CD8-positive, alpha-beta memory T cell (primary cell): ENCODE measurements at regions not wholly inside any gene's neighbourhood (a gene's known extent, or its start where the extent isn't known, plus 50 kb on each side); places are given as distances from the start of the nearest gene placed in this dataset.

Source experiments
- CTCF ChIA-PET: fragments of 350-600 bp; sonication (Branson Sonifier 250); formaldehyde crosslinking; loops from one replicate; lab custom pipeline; 2021; ENCODE audit warnings: antibody characterized with exemption; lab: Charles Lee
- POLR2A ChIA-PET: fragments of 350-600 bp; sonication (Branson Sonifier 250); formaldehyde crosslinking; loops from one replicate; lab custom pipeline; 2021; ENCODE audit warnings: antibody characterized with exemption; lab: Charles Lee
- DNase-seq, 5 donors: peaks; one replicate each; pipeline versions ENCODE4 v3.0.0 to v3.0.0-alpha.2; 2020 to 2022; ENCODE audit warnings: mixed read lengths in 1 of 5
- H3K27ac ChIP-seq: one replicate; pipeline ENCODE4 v1.7.0; 2013; ENCODE audit warnings: low read depth, mild to moderate bottlenecking, low read length, moderate library complexity
- H3K27me3 ChIP-seq: 2 replicates; pipeline ENCODE4 v1.7.0; 2013; ENCODE audit warnings: low read length, mild to moderate bottlenecking; ENCODE audit not compliant: insufficient read depth, poor library complexity, severe bottlenecking
- H3K36me3 ChIP-seq: 2 replicates; pipeline ENCODE4 v1.7.0; 2013; ENCODE audit warnings: mild to moderate bottlenecking, low read length, moderate library complexity; ENCODE audit not compliant: insufficient read depth
- H3K4me1 ChIP-seq: 2 replicates; pipeline ENCODE4 v1.7.0; 2013; ENCODE audit warnings: mild to moderate bottlenecking, low read length, moderate library complexity; ENCODE audit not compliant: insufficient read depth
- H3K4me3 ChIP-seq: 2 replicates; pipeline ENCODE4 v1.7.0; 2013; ENCODE audit warnings: mild to moderate bottlenecking, low read length
- H3K9me3 ChIP-seq: 2 replicates; pipeline ENCODE4 v1.7.0; 2013; ENCODE audit warnings: mild to moderate bottlenecking, low read length
- H3K27ac Mint-ChIP-seq, 8 donors: one replicate each; pipeline ENCODE4 v1.8.0; 2020 to 2021; ENCODE audit warnings: mixed read lengths in 8 of 8, mild to moderate bottlenecking in 6 of 8, inconsistent platforms in 3 of 8, moderate library complexity in 3 of 8
- H3K27me3 Mint-ChIP-seq, 2 donors: one replicate each; pipeline ENCODE4 v1.8.0; 2020 to 2021; ENCODE audit warnings: mixed read lengths in 2 of 2, mild to moderate bottlenecking in 1 of 2, moderate library complexity in 1 of 2
- H3K36me3 Mint-ChIP-seq, 3 donors: one replicate each; pipeline ENCODE4 v1.8.0; 2020 to 2021; ENCODE audit warnings: mixed read lengths in 3 of 3, inconsistent platforms in 1 of 3, mild to moderate bottlenecking in 1 of 3
- H3K4me1 Mint-ChIP-seq, 3 donors: one replicate each; pipeline ENCODE4 v1.8.0; 2020 to 2021; ENCODE audit warnings: mixed read lengths in 3 of 3, inconsistent platforms in 1 of 3, mild to moderate bottlenecking in 1 of 3
- H3K4me3 Mint-ChIP-seq, 7 donors: one replicate each; pipeline ENCODE4 v1.8.0; 2020 to 2021; ENCODE audit warnings: mixed read lengths in 7 of 7, mild to moderate bottlenecking in 6 of 7, moderate library complexity in 4 of 7, inconsistent platforms in 2 of 7
- H3K9me3 Mint-ChIP-seq, 5 donors: one replicate each; pipeline ENCODE4 v1.8.0; 2020 to 2022; ENCODE audit warnings: mixed read lengths in 5 of 5, mild to moderate bottlenecking in 3 of 5, moderate library complexity in 2 of 5, inconsistent platforms in 1 of 5

DNA sequence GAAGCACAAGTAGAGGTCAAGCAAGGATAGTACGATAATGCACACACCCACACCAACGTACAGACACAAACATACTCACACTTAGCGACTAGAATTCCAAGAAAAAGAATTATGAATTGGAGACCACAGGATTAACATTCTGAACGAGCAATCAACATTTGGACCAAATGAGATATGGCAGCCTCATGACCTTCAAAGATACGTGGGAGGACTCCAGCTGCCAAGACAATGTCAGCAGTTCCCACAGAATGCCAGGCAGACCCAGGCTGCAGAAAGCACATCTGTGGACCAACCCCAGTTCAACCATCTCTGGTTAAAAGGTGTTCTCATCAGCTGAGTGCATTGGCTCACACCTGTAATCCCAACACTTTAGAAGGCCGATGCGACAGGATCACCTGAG, 187.6 kb upstream of the GRAMD2B start:
- Mint-ChIP-seq H3K36me3 (no peaks in the 10 kb centered on the region), H3K27me3 (no peaks in the 10 kb centered on the region), H3K27ac (no peak overlapping the region), H3K4me1 (no peaks in the 10 kb centered on the region), H3K9me3 (peaks cover 0 to 9% (median 3%) of the 10 kb centered on the region in 5 donors), H3K4me3 (no peak overlapping the region)
- Histone ChIP-seq H3K4me3 (no peak overlapping the region), H3K9me3 (no peaks in the 10 kb centered on the region), H3K27ac (no peak overlapping the region), H3K4me1 (no peaks in the 10 kb centered on the region), H3K27me3 (no peaks in the 10 kb centered on the region), H3K36me3 (no peaks in the 10 kb centered on the region)
- ChIA-PET POLR2A (no interaction called here), CTCF (no interaction called here)
- DNase-seq = no peak

DNA sequence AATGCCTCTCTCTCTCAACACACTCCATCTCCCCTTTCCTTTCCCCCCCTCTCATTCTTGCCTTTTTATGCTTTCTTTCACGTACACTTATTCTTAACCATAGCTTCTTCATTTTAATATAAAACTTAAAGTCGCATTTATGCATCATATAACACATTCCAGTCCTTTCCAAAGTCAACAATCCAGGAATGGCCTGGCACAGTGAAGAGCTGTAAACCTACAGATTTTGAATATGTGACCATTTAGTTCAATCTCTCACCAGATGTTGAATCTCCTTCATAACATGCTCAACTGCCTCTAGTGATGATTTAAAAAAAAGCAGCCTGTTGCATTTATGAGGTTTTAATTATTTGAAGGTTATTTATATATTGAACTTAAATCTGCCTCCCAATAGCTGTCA, 186.2 kb upstream of the GRAMD2B start:
- CTCF ChIA-PET = no interaction called here

DNA sequence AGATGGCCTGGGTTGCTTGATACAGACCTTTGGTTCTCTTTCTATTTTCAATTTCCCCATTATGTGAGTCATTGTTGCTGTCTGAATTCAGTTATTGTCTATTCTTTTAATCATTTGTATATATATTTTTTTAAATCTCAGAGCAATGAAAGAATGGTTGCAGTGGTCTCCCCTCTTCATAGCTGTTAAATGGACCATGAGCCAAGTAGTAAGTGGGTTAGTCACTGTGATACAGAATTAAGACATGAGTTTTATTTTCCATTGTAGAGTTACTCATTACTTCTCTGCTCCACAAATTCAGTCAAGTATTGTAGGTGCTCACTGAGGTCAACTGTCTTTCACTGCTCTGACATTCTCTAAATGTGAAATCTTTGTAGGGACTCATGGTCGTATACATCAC, 174.6 kb upstream of the GRAMD2B start:
- no peaks in the 10 kb centered on the region for H3K4me1 Mint-ChIP-seq
- no peak overlapping the region for H3K27ac ChIP-seq
- peaks cover 0 to 1% of the 10 kb centered on the region in 2 donors for H3K27me3 Mint-ChIP-seq
- H3K4me1 ChIP-seq = no peaks in the 10 kb centered on the region
- H3K27me3 ChIP-seq = no peaks in the 10 kb centered on the region
- no peak overlapping the region for H3K4me3 Mint-ChIP-seq
- no peak overlapping the region for H3K27ac Mint-ChIP-seq
- CTCF ChIA-PET = no interaction called here
- no peaks in the 10 kb centered on the region for H3K9me3 ChIP-seq
- no peaks in the 10 kb centered on the region for H3K36me3 Mint-ChIP-seq
- H3K36me3 ChIP-seq = no peaks in the 10 kb centered on the region
- H3K4me3 ChIP-seq = no peak overlapping the region
- no peak for DNase-seq
- H3K9me3 Mint-ChIP-seq = peaks cover under 1 to 12% (median 7%) of the 10 kb centered on the region in 5 donors
- POLR2A ChIA-PET = no interaction called here

More for the DNA sequence above, 186.2 kb upstream of the GRAMD2B start:
- no peak overlapping the region for H3K4me3 ChIP-seq
- H3K4me1 Mint-ChIP-seq = no peaks in the 10 kb centered on the region
- no peak for DNase-seq
- POLR2A ChIA-PET = no interaction called here
- H3K4me1 ChIP-seq = no peaks in the 10 kb centered on the region
- no peak overlapping the region for H3K4me3 Mint-ChIP-seq
- H3K27me3 Mint-ChIP-seq = no peaks in the 10 kb centered on the region
- no peaks in the 10 kb centered on the region for H3K27me3 ChIP-seq
- no peaks in the 10 kb centered on the region for H3K36me3 Mint-ChIP-seq
- H3K36me3 ChIP-seq = no peaks in the 10 kb centered on the region
- peaks cover 0 to 9% (median 3%) of the 10 kb centered on the region in 5 donors for H3K9me3 Mint-ChIP-seq
- H3K27ac ChIP-seq = no peak overlapping the region
- H3K27ac Mint-ChIP-seq = no peak overlapping the region
- H3K9me3 ChIP-seq = no peaks in the 10 kb centered on the region

DNA sequence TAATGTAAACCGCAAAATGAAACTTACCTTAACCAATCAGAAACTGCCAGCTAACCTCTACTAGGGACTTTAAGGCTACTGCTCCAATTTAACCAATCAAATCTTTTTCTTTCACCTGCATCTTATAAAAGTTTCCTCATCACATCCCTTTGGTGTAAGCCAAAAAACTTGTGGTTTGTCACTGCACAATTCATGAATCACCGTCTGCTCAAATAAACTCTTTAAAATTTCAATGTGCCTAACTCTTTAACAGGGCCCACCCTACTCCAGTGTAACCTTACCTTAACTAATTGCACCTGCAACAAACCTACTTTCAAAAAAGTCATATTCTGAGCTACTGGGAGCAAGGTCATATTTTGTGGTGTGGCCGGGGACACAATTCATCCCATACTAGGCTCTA, 172.2 kb upstream of the GRAMD2B start:
- peaks cover 0 to 16% (median 7%) of the 10 kb centered on the region in 5 donors for H3K9me3 Mint-ChIP-seq
- POLR2A ChIA-PET = no interaction called here
- CTCF ChIA-PET = no interaction called here
- Histone ChIP-seq H3K27ac (no peak overlapping the region), H3K36me3 (no peaks in the 10 kb centered on the region), H3K9me3 (no peaks in the 10 kb centered on the region), H3K4me1 (no peaks in the 10 kb centered on the region), H3K4me3 (no peak overlapping the region), H3K27me3 (no peaks in the 10 kb centered on the region)
- no peaks in the 10 kb centered on the region for H3K36me3 Mint-ChIP-seq
- no peak overlapping the region for H3K4me3 Mint-ChIP-seq
- H3K4me1 Mint-ChIP-seq = no peaks in the 10 kb centered on the region
- peaks cover 4 to 5% of the 10 kb centered on the region in 2 donors for H3K27me3 Mint-ChIP-seq
- DNase-seq = no peak
- no peak overlapping the region for H3K27ac Mint-ChIP-seq

GRCh38 chr5:126253406-126253805, 169.8 kb upstream of the GRAMD2B start:
- Mint-ChIP-seq H3K27me3 (peaks cover 5 to 6% of the 10 kb centered on the region in 2 donors), H3K36me3 (no peaks in the 10 kb centered on the region), H3K4me1 (no peaks in the 10 kb centered on the region), H3K9me3 (peaks cover 6 to 14% (median 11%) of the 10 kb centered on the region in 5 donors), H3K27ac (no peak overlapping the region), H3K4me3 (no peak overlapping the region)
- ChIA-PET CTCF (no interaction called here), POLR2A (no interaction called here)
- Histone ChIP-seq H3K27me3 (no peaks in the 10 kb centered on the region), H3K36me3 (no peaks in the 10 kb centered on the region), H3K4me3 (no peak overlapping the region), H3K9me3 (no peaks in the 10 kb centered on the region), H3K27ac (no peak overlapping the region), H3K4me1 (no peaks in the 10 kb centered on the region)
- no peak for DNase-seq

DNA sequence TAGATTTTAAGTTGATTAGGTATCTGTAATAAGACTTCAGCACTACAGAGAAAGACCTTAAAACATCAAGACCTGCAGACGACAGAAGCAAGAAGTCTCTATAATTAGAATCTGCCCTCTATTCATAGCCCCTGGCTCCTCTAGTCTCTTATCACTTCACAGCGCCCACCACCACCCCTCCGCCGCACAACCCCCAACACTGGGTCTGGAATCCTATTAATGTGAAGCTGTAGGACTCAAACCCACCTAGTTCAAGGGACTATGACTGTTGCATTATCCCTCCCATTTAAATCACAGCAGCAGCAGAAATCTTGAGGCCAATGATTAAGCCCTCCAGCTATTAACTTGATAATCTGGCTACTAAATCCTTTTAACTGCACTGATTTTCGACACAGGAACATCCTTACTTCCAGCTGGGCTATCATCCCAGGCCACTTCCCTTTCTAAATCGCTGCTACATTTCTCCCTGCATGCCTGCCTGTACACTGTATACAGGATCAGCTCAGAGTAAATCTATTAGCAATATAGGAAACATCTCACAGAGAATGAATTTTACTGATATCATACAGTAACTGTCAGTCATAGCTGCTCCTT, 159.5 kb upstream of the GRAMD2B start:
- H3K27ac Mint-ChIP-seq = no peak overlapping the region
- POLR2A ChIA-PET = no interaction called here
- H3K9me3 ChIP-seq = no peaks in the 10 kb centered on the region
- H3K9me3 Mint-ChIP-seq = peaks cover 0 to 8% (median 3%) of the 10 kb centered on the region in 5 donors
- H3K4me1 Mint-ChIP-seq = no peaks in the 10 kb centered on the region
- H3K27me3 ChIP-seq = no peaks in the 10 kb centered on the region
- H3K27me3 Mint-ChIP-seq = no peaks in the 10 kb centered on the region
- CTCF ChIA-PET = no interaction called here
- DNase-seq = no peak
- no peaks in the 10 kb centered on the region for H3K36me3 Mint-ChIP-seq
- no peaks in the 10 kb centered on the region for H3K36me3 ChIP-seq
- no peak overlapping the region for H3K27ac ChIP-seq
- H3K4me1 ChIP-seq = no peaks in the 10 kb centered on the region
- H3K4me3 ChIP-seq = no peak overlapping the region
- no peak overlapping the region for H3K4me3 Mint-ChIP-seq

DNA sequence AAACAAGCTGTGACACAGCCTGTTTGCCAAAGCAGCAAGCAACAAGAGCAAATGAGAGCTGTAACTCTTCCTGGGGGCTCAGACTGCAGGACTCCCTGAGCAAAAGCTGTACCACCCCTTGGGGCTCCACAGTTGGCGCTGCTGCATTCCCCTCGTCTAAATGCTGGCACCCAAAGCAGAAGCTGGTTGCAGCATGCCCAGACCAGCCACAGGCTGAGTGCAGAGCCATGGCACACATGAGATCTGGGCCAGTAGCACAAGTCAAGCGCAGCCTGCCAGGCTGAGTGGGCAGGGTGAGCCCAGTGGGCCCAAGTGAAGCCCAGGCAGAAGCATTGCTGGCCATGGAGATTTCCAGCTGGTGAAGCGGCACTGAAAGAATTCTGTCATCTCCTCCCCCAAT, 157.3 kb upstream of the GRAMD2B start:
- POLR2A ChIA-PET = no interaction called here
- Histone ChIP-seq H3K36me3 (no peaks in the 10 kb centered on the region), H3K9me3 (no peaks in the 10 kb centered on the region), H3K27me3 (no peaks in the 10 kb centered on the region), H3K27ac (no peak overlapping the region), H3K4me1 (no peaks in the 10 kb centered on the region), H3K4me3 (no peak overlapping the region)
- no peak overlapping the region for H3K4me3 Mint-ChIP-seq
- H3K27me3 Mint-ChIP-seq = peaks cover 4% of the 10 kb centered on the region in 2 donors
- DNase-seq = no peak
- no peaks in the 10 kb centered on the region for H3K36me3 Mint-ChIP-seq
- no peaks in the 10 kb centered on the region for H3K4me1 Mint-ChIP-seq
- peaks cover 0 to 2% (median 0%) of the 10 kb centered on the region in 5 donors for H3K9me3 Mint-ChIP-seq
- no peak overlapping the region for H3K27ac Mint-ChIP-seq
- CTCF ChIA-PET = no interaction called here

- Histone ChIP-seq H3K36me3 (no peaks in the 10 kb centered on the region), H3K27me3 (no peaks in the 10 kb centered on the region), H3K9me3 (no peaks in the 10 kb centered on the region), H3K4me1 (no peaks in the 10 kb centered on the region), H3K27ac (no peak overlapping the region), H3K4me3 (no peak overlapping the region)
- Mint-ChIP-seq H3K36me3 (no peaks in the 10 kb centered on the region), H3K4me3 (no peak overlapping the region), H3K27ac (no peak overlapping the region), H3K4me1 (no peaks in the 10 kb centered on the region), H3K27me3 (peaks cover 4% of the 10 kb centered on the region in 2 donors), H3K9me3 (no peaks in the 10 kb centered on the region)
- POLR2A ChIA-PET = no interaction called here
- CTCF ChIA-PET = no interaction called here
- no peak for DNase-seq
Observed at GRCh38 chr5:126267438-126267837, 155.8 kb upstream of the GRAMD2B start.
